Epidermal melanocyte (primary cell): ENCODE measurements at regions not wholly inside any gene's neighbourhood (a gene's known extent, or its start where the extent isn't known, plus 50 kb on each side); places are given as distances from the start of the nearest gene placed in this dataset.
A peak's percentile ranks its signal among the peaks of the same experiment; 100 is the strongest.
"Not testable (repeated sequence)": the region's sequence is repeated elsewhere in the genome, so short reads cannot be mapped to it uniquely, and the experiment has no call there.

Experiments used
- DNase-seq: peaks from one replicate; pipeline ENCODE4 v3.0.0; 2011; ENCODE audit warnings: low spot score; ENCODE audit not compliant: insufficient read length

DNA sequence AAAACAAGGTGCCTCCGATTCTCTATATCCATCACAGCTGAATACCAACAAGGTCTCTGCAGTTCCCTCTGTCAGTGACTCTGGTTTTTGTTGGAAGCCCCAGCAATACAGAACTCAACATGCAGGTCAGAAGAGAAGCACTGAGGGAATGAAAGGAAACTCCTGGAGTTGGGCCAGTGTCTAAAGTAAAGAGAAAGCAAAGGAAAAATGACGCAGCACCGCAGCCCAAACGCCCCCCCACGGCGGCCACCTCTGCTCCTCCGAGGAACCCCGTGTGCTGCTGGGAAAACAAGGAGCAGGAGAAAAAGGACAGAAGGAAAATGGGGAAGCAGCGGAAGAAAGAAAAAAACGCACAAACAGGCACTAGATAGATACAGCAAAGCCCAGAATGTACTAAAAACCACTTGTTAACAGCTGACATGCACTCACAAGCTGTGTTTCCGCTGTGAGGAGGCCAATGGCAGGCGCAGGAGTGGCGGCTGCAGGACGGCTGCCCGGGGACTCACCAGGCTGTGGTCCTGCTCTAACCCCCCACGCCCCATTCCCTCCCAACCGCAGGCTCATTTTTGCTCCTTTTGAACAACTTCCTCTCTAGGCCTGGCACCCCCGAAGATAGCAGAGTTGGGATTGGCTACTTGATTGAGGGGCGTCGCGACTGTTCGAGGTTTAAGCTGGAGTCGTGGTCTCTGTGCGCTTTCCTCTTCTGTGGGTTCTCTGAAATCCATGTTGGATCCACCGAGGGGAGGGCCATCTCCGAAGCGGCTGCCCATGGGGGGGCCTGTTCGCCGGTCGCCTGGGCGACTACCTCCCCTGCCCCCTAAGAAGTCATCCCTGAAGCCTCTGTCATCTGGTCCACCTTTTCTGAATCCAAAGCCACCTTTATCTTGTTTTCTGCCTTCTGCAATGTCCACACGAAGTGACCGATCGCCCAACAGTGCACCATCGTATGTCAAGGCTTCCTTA, 204.8 kb downstream of the HIBADH start:
- not testable (repeated sequence) for DNase-seq

GRCh38 chr7:27459021-27459730, 203.5 kb downstream of the HIBADH start:
- peak; percentile 42 for DNase-seq

GRCh38 chr7:27459731-27460053, 203.0 kb downstream of the HIBADH start:
- peak; percentile 56 for DNase-seq

DNA sequence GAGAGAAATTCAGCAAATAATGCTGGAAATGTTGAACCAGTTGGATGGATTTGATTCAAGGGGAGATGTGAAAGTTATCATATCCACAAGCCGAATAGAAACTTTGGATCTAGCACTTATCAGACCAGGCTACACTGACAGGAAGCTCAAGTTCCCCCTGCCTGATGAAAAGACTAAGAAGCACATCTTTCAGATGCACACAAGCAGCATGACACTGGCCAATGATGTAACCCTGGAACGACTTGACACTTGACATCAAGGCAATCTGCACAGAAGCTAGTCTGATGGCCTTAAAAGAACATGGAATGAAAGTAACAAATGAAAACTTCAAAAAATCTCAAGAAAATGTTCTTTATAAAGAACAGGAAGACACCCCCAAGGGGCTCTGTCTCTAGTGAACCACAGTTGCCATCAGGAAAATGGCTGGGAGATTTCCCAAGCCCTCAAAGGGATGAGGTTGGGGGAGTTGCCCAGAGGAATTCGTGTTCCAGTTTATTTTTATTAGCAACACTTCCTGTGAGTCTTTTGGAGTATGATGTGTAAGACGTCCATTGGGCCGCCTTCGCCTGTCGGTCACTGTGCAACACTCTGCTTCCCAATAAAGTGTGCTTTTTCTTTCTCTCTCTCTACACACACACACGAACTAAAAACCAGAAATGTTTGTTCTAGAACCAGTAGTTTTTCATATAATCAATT, 200.0 kb downstream of the HIBADH start:
- no peak for DNase-seq

- DNase-seq, result no peak
These were observed 197.7 kb downstream of the HIBADH start for GRCh38 chr7:27464970-27465369.

- DNase-seq, result no peak
These were observed 196.0 kb downstream of the HIBADH start for GRCh38 chr7:27466703-27467102.

- no peak for DNase-seq
These were observed 190.6 kb downstream of the HIBADH start for GRCh38 chr7:27472043-27472442.
